ENCODE measurements at regions not wholly inside any gene's neighbourhood (a gene's known extent, or its start where the extent isn't known, plus 50 kb on each side); places are given as distances from the start of the nearest gene placed in this dataset.
A peak's percentile ranks its signal among the peaks of the same experiment; 100 is the strongest.
"Not testable (repeated sequence)": the region's sequence is repeated elsewhere in the genome, so short reads cannot be mapped to it uniquely, and the experiment has no call there.

GRCh38 chr4:146124023-146124680, 51.4 kb upstream of the LSM6 start:
- no peak for DNase-seq

GRCh38 chr4:146123231-146123630, 52.3 kb upstream of the LSM6 start:
- no peak for DNase-seq

- no peak for DNase-seq
These were observed 53.1 kb upstream of the LSM6 start for GRCh38 chr4:146122398-146122797.

- DNase-seq = no peak
These were observed 53.8 kb upstream of the LSM6 start for GRCh38 chr4:146121757-146122156.

- DNase-seq = no peak
These were observed 55.6 kb upstream of the LSM6 start for GRCh38 chr4:146119845-146120404.

- no peak for DNase-seq
These were observed 61.5 kb upstream of the LSM6 start for GRCh38 chr4:146114066-146114465.

GRCh38 chr4:146113171-146113570, 62.3 kb upstream of the LSM6 start:
- DNase-seq = no peak

GRCh38 chr4:146112389-146112788, 63.1 kb upstream of the LSM6 start:
- no peak for DNase-seq

- no peak for DNase-seq
These were observed 64.5 kb upstream of the LSM6 start for GRCh38 chr4:146110871-146111485.

- DNase-seq = no peak
These were observed 66.8 kb upstream of the LSM6 start for GRCh38 chr4:146108756-146109155.

- DNase-seq = no peak
These were observed 67.8 kb upstream of the LSM6 start for GRCh38 chr4:146107587-146108240.

- DNase-seq = no peak
These were observed 70.1 kb upstream of the LSM6 start for GRCh38 chr4:146105464-146105863.

- DNase-seq = no peak
These were observed 71.0 kb upstream of the LSM6 start for GRCh38 chr4:146104541-146104940.

- DNase-seq = not testable (repeated sequence)
These were observed 71.5 kb upstream of the LSM6 start for GRCh38 chr4:146104052-146104451.

- no peak for DNase-seq
These were observed 75.9 kb upstream of the LSM6 start for GRCh38 chr4:146099585-146099984.

GRCh38 chr4:146098978-146099377, 76.5 kb upstream of the LSM6 start:
- DNase-seq = no peak

GRCh38 chr4:146098397-146098796, 77.1 kb upstream of the LSM6 start:
- DNase-seq = no peak

GRCh38 chr4:146096371-146096770, 79.1 kb upstream of the LSM6 start:
- no peak for DNase-seq

GRCh38 chr4:146095860-146096259, 79.7 kb upstream of the LSM6 start:
- DNase-seq = no peak

GRCh38 chr4:146095091-146095690, 80.3 kb upstream of the LSM6 start:
- peak; percentile 38 for DNase-seq

- DNase-seq = no peak
These were observed 86.8 kb upstream of the LSM6 start for GRCh38 chr4:146088690-146089089.

- DNase-seq = no peak
These were observed 87.7 kb upstream of the LSM6 start for GRCh38 chr4:146087856-146088255.

- no peak for DNase-seq
These were observed 99.4 kb upstream of the LSM6 start for GRCh38 chr4:146076081-146076480.

- no peak for DNase-seq
These were observed 102.0 kb upstream of the LSM6 start for GRCh38 chr4:146073517-146073916.
